HCT116 (cell line): ENCODE measurements at regions not wholly inside any gene's neighbourhood (a gene's known extent, or its start where the extent isn't known, plus 50 kb on each side); places are given as distances from the start of the nearest gene placed in this dataset.

ENCODE experiments used
- ATAC-seq: fragments of 200-7000 bp; cut with Tn5 transposase; 2 replicates; pipeline ENCODE4 v1.9.1; 2020; ENCODE audit warnings: mild to moderate bottlenecking, moderate library complexity
- BruUV-seq: library from RNA; stranded (reverse); fragments of 400-500 nt; replicated peaks from 2 replicates; lab custom pipeline; 2021; lab: Mats Ljungman, UMichigan
- CTCF ChIA-PET: fragments of 300-600 bp; sonication (Branson Sonifier 250); formaldehyde crosslinking; loops from one replicate; lab custom pipeline; 2021; ENCODE audit warnings: antibody characterized with exemption; lab: Charles Lee
- POLR2A ChIA-PET: fragments of 300-600, 350-600 bp; sonication (Branson Sonifier 250); formaldehyde crosslinking; loops from one replicate; lab custom pipeline; 2021; ENCODE audit warnings: antibody characterized with exemption; lab: Charles Lee
- RAD21 ChIA-PET, 2 experiments: fragments of 300-600 bp; sonication (Branson Sonifier 250); formaldehyde crosslinking; loops; one replicate each; lab custom pipeline; 2023; ENCODE audit warnings: low total read pairs in 2 of 2; ENCODE audit not compliant: uncharacterized antibody in 2 of 2, unreplicated experiment in 2 of 2, low non-redundant PET in 1 of 2; lab: Charles Lee
- DNase-seq: peaks from one replicate; pipeline ENCODE4 v3.0.0-alpha.2; 2010; ENCODE audit warnings: low read depth, low spot score
- H2AFZ ChIP-seq: fragments of 200-600 bp; shearing (Covaris generic), sonication (generic); 2 replicates; pipeline ENCODE4 v1.6.1; 2017; ENCODE audit warnings: low read depth, mixed run types, mixed read lengths, antibody characterized with exemption, low read length; ENCODE audit not compliant: poor library complexity, severe bottlenecking
- H3K27ac ChIP-seq: 2 replicates; pipeline ENCODE4 v1.5.1; 2012; ENCODE audit warnings: low read depth, low read length
- H3K27me3 ChIP-seq: fragments of 200-600 bp; sonication (generic); 2 replicates; pipeline ENCODE4 v1.6.1; 2016; ENCODE audit warnings: mixed run types, low read length, mixed read lengths; ENCODE audit not compliant: insufficient read depth
- H3K36me3 ChIP-seq, 2 experiments: fragments of 200-500 bp in 1 of 2; fragments of 200-600 bp in 1 of 2; sonication (Bioruptor generic) in 1 of 2; sonication (generic) in 1 of 2; 2 replicates each; pipeline versions ENCODE4 v1.5.1 to v1.6.1; 2014 to 2016; ENCODE audit warnings: low read length in 2 of 2, inconsistent platforms in 1 of 2, mixed read lengths in 1 of 2, mixed run types in 1 of 2; ENCODE audit not compliant: insufficient read depth in 2 of 2, control insufficient read depth in 1 of 2
- H3K4me1 ChIP-seq, 2 experiments: fragments of 200-600 bp in 1 of 2; sonication (generic) in 1 of 2; 2 replicates each; pipeline versions ENCODE4 v1.5.1 to v1.6.1; 2012 to 2017; ENCODE audit warnings: low read length in 2 of 2, inconsistent platforms in 1 of 2, mild to moderate bottlenecking in 1 of 2, mixed read lengths in 1 of 2, mixed run types in 1 of 2, moderate library complexity in 1 of 2; ENCODE audit not compliant: insufficient read depth in 2 of 2, control insufficient read depth in 1 of 2
- H3K4me2 ChIP-seq: fragments of 200-600 bp; sonication (generic); 2 replicates; pipeline ENCODE4 v1.6.1; 2017; ENCODE audit warnings: mixed run types, low read length, mixed read lengths
- H3K4me3 ChIP-seq, 2 experiments: fragments of 200-600 bp in 1 of 2; sonication (generic) in 1 of 2; replicated peaks in 1 of 2; 2 replicates each; pipeline ENCODE4 v1.5.1; 2011 to 2016; ENCODE audit warnings: low read length in 2 of 2, control low read depth in 1 of 2, low read depth in 1 of 2, mild to moderate bottlenecking in 1 of 2, mixed read lengths in 1 of 2, mixed run types in 1 of 2
- H3K79me2 ChIP-seq: fragments of 200-600 bp; sonication (generic); 2 replicates; pipeline ENCODE4 v1.6.1; 2017; ENCODE audit warnings: mild to moderate bottlenecking, mixed run types, low read length, moderate library complexity, mixed read lengths; ENCODE audit not compliant: insufficient read depth
- H3K9ac ChIP-seq: fragments of 200-600 bp; sonication (generic); 2 replicates; pipeline ENCODE4 v1.6.1; 2016; ENCODE audit warnings: low read length, mixed read lengths
- H3K9me2 ChIP-seq: fragments of 200-600 bp; sonication (generic), shearing (Covaris generic); 2 replicates; pipeline ENCODE4 v1.6.1; 2017; ENCODE audit warnings: mixed run types, mild to moderate bottlenecking, moderate library complexity; ENCODE audit not compliant: insufficient read depth
- H3K9me3 ChIP-seq, 2 experiments: fragments of 200-500 bp in 1 of 2; fragments of 200-600 bp in 1 of 2; sonication (Bioruptor generic) in 1 of 2; sonication (generic) in 1 of 2; 2 replicates each; pipeline ENCODE4 v1.6.1; 2014 to 2017; ENCODE audit warnings: low read length in 2 of 2, mixed read lengths in 2 of 2, inconsistent platforms in 1 of 2, low read depth in 1 of 2, mild to moderate bottlenecking in 1 of 2, mixed run types in 1 of 2, moderate library complexity in 1 of 2; ENCODE audit not compliant: control insufficient read depth in 1 of 2, insufficient read depth in 1 of 2
- H4K20me1 ChIP-seq: fragments of 200-600 bp; sonication (generic), shearing (Covaris generic); 2 replicates; pipeline ENCODE4 v1.6.1; 2017; ENCODE audit warnings: mixed run types, mild to moderate bottlenecking, moderate library complexity; ENCODE audit not compliant: insufficient read depth
- CBX3 ChIP-seq: IDR thresholded peaks from 2 replicates; pipeline ENCODE4 v1.6.1; 2012; ENCODE audit warnings: low read depth
- EGR1 ChIP-seq: IDR thresholded peaks from 2 replicates; pipeline ENCODE4 v1.6.1; 2012; ENCODE audit warnings: low read depth
- ELF1 ChIP-seq: IDR thresholded peaks from 2 replicates; pipeline ENCODE4 v1.6.1; 2012; ENCODE audit warnings: low read depth, borderline replicate concordance
- EZH2 ChIP-seq: fragments of 200-600 bp; sonication (generic); IDR thresholded peaks from 2 replicates; pipeline ENCODE4 v1.6.1; 2017; ENCODE audit warnings: antibody characterized with exemption, mixed run types
- POLR2AphosphoS5 ChIP-seq: IDR thresholded peaks from 2 replicates; pipeline ENCODE4 v1.6.1; 2011; ENCODE audit warnings: mild to moderate bottlenecking, low read depth, low read length, moderate library complexity
- RAD21 ChIP-seq: IDR thresholded peaks from 2 replicates; pipeline ENCODE4 v1.6.1; 2012; ENCODE audit warnings: low read depth, mild to moderate bottlenecking
- SIN3A ChIP-seq: IDR thresholded peaks from 2 replicates; pipeline ENCODE4 v1.6.1; 2012; ENCODE audit warnings: low read depth
- ZFX ChIP-seq: fragments of 450-650 bp; IDR thresholded peaks from 2 replicates; pipeline ENCODE4 v1.6.1; 2017
- ZNF274 ChIP-seq: fragments of 200-500 bp; sonication (Bioruptor generic); IDR thresholded peaks from 2 replicates; pipeline ENCODE4 v1.6.1; 2014; ENCODE audit warnings: mild to moderate bottlenecking, low read depth, low read length, inconsistent platforms
- intact Hi-C: fragments of 100-400 bp; cut with micrococcal nuclease; formaldehyde crosslinking; loops from 2 replicates; pipeline ENCODE4 v1.10.0; 2022
- TF ChIP-seq, protein P1 (sequence below), 3 experiments: fragments of 200-600 bp in 1 of 3; sonication (generic) in 1 of 3; IDR thresholded peaks in 2 of 3; conservative IDR thresholded peaks in 1 of 3; 2 replicates each; pipeline ENCODE4 v1.5.1; 2012 to 2017; ENCODE audit warnings: low read depth in 2 of 3, low read length in 2 of 3, antibody characterized with exemption in 1 of 3, borderline replicate concordance in 1 of 3, control low read depth in 1 of 3, mild to moderate bottlenecking in 1 of 3, mixed read lengths in 1 of 3, mixed run types in 1 of 3, moderate library complexity in 1 of 3; ENCODE audit not compliant: insufficient read depth in 1 of 3
- TF ChIP-seq, protein P2 (sequence below): IDR thresholded peaks from 2 replicates; pipeline ENCODE4 v1.6.1; 2011; ENCODE audit warnings: mild to moderate bottlenecking, low read length, moderate library complexity; ENCODE audit not compliant: insufficient replicate concordance; ENCODE audit errors: extremely low read depth

DNA sequence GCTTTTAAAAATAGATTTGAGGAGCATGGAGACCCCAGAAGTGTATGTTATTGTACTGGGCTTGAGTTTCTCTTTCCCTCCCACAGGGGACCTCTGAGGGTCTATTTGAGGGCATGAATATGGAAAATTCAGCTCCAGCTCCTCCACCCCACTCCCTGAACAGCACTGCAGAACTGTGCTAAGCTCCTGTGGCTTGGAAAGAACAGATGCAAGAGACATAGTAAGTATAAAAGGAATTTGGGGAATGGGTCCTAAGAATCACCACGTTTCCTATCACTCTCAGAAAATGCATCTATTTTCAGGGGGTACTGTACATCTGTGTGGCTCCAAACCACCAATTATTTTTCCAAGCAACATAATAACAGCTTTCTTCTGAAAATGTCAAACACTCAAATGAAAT is 416.1 kb downstream of the ZNF521 start:
- ATAC-seq (no peak), DNase-seq (no peak)
- no peak overlapping the region for H2AFZ ChIP-seq
- H3K4me3 ChIP-seq = no peak overlapping the region
- H3K4me2 ChIP-seq = no peak overlapping the region
- BruUV-seq = no TSS peak
- 0 out of 2 replicates have a peak, but pooled peaks cover 2% of the 10 kb centered on the region for H3K27me3 ChIP-seq
- TF ChIP-seq SIN3A = no peak
- TF ChIP-seq ZFX = no peak
- TF ChIP-seq, protein P1, sequence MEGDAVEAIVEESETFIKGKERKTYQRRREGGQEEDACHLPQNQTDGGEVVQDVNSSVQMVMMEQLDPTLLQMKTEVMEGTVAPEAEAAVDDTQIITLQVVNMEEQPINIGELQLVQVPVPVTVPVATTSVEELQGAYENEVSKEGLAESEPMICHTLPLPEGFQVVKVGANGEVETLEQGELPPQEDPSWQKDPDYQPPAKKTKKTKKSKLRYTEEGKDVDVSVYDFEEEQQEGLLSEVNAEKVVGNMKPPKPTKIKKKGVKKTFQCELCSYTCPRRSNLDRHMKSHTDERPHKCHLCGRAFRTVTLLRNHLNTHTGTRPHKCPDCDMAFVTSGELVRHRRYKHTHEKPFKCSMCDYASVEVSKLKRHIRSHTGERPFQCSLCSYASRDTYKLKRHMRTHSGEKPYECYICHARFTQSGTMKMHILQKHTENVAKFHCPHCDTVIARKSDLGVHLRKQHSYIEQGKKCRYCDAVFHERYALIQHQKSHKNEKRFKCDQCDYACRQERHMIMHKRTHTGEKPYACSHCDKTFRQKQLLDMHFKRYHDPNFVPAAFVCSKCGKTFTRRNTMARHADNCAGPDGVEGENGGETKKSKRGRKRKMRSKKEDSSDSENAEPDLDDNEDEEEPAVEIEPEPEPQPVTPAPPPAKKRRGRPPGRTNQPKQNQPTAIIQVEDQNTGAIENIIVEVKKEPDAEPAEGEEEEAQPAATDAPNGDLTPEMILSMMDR (IDR thresholded peaks at IDR 0.05 in 2 of 3, conservative IDR thresholded peaks at IDR 0.05 in 1 of 3; ENCODE audit: borderline replicate concordance in 1 of 3, insufficient read depth in 1 of 3, low read depth in 2 of 3, low read length in 2 of 3) = no peak
- no peak for TF ChIP-seq EZH2
- no peak for TF ChIP-seq CBX3
- TF ChIP-seq ZNF274 = no peak
- no peak for TF ChIP-seq RAD21
- no peak for TF ChIP-seq POLR2AphosphoS5
- TF ChIP-seq, protein P2, sequence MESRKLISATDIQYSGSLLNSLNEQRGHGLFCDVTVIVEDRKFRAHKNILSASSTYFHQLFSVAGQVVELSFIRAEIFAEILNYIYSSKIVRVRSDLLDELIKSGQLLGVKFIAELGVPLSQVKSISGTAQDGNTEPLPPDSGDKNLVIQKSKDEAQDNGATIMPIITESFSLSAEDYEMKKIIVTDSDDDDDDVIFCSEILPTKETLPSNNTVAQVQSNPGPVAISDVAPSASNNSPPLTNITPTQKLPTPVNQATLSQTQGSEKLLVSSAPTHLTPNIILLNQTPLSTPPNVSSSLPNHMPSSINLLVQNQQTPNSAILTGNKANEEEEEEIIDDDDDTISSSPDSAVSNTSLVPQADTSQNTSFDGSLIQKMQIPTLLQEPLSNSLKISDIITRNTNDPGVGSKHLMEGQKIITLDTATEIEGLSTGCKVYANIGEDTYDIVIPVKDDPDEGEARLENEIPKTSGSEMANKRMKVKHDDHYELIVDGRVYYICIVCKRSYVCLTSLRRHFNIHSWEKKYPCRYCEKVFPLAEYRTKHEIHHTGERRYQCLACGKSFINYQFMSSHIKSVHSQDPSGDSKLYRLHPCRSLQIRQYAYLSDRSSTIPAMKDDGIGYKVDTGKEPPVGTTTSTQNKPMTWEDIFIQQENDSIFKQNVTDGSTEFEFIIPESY = no peak
- no peak for TF ChIP-seq EGR1
- no peak for TF ChIP-seq ELF1
- no peak overlapping the region for H3K9ac ChIP-seq
- H3K9me2 ChIP-seq = no peaks in the 10 kb centered on the region
- ChIA-PET POLR2A (no interaction called here), CTCF (no interaction called here), RAD21 (no interaction called here)
- H3K27ac ChIP-seq = no peak overlapping the region
- H3K36me3 ChIP-seq = no peaks in the 10 kb centered on the region
- H3K79me2 ChIP-seq = no peaks in the 10 kb centered on the region
- no peaks in the 10 kb centered on the region for H3K4me1 ChIP-seq
- intact Hi-C loops = no loop called here
- H4K20me1 ChIP-seq = no peaks in the 10 kb centered on the region
- H3K9me3 ChIP-seq = no peaks in the 10 kb centered on the region; a peak in 1 of 4 replicates
